HTR-8/SVneo (cell line): ENCODE measurements at regions not wholly inside any gene's neighbourhood (a gene's known extent, or its start where the extent isn't known, plus 50 kb on each side); places are given as distances from the start of the nearest gene placed in this dataset.
"Not testable (repeated sequence)": the region's sequence is repeated elsewhere in the genome, so short reads cannot be mapped to it uniquely, and the experiment has no call there.

ENCODE experiments used
- DNase-seq: peaks from one replicate; pipeline ENCODE4 v3.0.0; 2011; ENCODE audit warnings: low spot score, mixed read lengths; ENCODE audit not compliant: insufficient read length
- FAIRE-seq: peaks from 2 replicates; lab custom pipeline; 2011; peaks lifted over from hg19 to GRCh38; lab: Jason Lieb, UNC

DNA sequence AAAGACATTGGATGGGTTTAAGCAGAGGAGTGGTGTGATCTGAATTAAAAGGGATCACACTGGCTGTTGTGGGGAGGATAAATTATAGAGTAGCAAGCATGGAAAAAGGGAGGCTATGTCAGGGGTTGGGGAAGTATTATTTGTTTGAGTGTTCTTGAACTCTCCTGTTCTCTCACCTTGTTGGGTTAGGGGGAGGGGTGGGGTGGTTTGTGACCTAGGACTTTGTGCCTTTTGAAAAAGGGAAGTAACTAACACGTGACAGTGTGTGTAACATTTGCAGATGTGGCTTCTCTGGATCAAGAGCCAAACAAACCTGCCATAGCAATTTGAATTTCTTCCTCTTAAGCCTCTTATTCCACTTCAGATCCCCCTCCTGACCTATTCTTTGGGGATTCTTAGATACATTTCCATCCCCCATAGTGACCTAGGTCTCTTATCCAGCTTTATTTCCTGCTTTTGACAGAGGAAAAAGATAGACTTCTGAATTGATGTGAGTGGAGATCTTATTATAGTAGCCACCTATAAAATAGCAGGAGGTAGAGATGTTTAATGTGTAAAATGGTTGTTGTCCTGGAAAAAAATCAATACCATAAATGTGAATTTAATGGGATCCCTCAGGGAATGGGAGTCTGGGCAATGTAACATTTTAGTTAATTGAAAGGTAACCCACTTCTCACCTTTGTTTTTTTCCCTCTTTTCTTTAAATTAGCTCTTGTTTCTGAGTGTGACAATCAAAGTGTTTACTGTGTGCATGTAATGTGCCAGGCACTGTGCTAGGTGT is 120.4 kb downstream of the CT47B1 start:
- DNase-seq, result no peak
- FAIRE-seq, result no peak

DNA sequence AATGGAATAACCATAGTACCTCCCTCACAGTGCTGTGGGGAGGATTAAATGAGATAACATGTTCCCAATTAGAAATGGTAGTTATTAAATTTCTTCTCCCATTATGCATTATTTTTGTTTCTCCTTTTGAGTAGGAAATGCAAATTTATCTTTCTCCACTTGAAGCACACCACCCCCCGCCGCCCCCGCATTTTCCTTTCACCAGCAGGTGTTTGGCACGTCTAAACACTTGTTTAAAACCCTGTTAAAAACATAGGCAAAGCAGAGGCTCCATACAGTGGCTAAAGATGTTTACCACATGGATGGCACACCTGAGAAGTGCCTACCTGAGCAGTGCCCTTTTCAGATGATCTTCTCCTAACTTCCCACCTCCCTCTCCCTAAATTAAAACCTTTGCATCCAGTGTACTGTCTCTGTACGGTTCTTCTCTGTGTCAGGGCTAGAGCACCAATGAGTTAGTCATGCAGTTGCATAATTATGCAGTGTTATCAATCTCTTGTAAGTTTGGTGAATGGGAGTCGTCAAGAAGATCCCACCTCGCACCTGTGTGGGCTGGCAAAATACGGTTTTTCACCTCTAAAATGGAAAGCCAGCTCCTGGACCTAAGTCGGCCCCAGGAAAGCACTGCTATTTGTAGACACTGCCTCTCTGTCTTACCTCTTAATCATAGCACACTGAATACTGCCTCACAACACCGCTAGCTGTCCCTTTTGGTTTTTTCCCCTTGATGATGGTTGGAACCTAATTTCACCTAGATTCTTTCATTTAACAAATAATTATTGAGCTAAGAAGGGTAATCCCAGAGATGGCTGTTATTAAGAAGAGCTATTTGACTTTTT is 122.0 kb downstream of the CT47B1 start:
- no peak for FAIRE-seq
- DNase-seq, result no peak

DNA sequence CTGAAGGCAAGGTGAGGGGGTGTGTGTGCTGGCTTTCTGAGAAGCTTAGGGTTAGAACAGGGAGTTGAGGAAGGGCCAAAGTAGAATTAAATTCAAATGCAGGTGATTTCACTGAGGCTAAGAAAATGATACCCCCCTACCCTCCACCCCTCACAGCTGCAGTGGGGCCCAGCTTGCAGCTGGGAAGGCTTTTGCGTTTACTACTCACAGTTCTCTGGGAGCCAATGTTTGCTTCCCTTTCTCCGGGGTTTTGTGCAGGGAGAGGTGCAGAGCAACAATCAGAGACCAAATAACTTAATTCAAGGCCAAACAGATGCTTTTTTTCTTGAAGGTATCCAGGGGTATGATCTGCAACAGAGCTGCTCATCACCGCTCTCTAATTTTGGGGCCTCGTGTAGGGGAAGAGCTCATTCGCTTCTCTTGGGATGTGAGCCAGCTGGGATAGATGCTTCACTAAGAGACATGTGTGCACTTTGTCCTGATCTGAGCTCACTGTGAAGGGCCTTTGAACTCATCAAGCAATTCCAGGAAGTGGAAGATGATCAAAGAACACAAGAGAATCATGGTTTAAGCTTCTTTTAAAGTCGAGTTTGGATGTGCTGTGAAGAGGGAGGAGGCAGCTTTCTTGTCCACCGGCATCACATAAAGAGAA is 122.7 kb upstream of the C1GALT1C1 start:
- FAIRE-seq (no peak), DNase-seq (no peak)

DNA sequence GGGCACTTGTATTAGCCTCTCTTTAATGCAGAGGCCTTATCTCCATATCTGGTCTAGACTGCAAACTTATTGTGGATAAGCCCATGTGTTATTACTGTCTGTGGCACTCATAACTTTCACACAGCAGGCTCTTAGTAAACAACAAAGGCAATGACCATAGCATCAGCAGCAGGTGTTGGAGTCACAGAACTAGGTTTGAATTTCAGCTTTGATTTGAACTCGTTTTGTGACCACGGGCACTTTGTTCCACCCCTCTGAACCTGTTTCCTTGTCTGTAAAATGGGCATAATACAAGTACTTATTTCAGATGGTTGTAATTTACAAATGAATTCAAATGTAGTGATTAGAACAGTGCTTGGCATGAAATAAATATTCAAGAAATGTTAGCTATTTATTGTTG is 121.8 kb upstream of the C1GALT1C1 start:
- DNase-seq (no peak), FAIRE-seq (no peak)

- FAIRE-seq (no peak), DNase-seq (no peak)
Observed at GRCh38 chrX:120750381-120750780, 120.5 kb upstream of the C1GALT1C1 start.

DNA sequence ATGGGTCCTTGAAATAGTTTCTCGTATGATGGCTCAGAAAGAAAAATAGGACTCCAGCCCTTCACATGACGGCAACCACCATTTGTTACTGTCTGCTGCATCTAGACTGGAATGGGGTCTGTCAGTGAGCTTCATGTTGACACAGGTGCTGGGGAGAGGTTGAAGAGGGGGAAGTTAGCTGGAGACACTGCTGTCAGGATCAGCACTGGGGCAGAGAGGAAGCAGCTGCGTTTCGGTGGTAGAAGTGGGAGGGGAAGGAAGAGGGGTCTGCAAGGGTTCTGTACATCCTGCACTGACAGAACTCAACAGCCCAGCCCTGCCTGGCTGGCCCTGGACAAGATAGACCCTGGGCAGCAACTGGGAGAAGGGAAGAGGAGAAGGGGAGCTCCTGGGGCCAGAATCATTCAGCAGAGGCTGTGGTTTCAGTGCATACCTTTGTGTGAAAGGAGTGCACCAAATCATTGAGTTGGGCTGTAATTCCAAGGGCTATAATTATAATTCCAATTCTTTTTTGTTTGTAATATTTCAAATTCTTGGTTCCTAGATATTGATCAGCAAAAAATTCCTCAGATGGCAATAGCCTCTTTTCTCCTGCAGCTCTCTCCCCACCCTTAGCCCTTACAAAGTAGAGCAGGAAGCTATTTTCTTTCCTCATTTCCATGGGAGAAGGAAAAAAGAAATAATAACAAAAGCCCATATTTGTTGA is 119.4 kb upstream of the C1GALT1C1 start:
- FAIRE-seq, result no peak
- DNase-seq, result no peak

DNA sequence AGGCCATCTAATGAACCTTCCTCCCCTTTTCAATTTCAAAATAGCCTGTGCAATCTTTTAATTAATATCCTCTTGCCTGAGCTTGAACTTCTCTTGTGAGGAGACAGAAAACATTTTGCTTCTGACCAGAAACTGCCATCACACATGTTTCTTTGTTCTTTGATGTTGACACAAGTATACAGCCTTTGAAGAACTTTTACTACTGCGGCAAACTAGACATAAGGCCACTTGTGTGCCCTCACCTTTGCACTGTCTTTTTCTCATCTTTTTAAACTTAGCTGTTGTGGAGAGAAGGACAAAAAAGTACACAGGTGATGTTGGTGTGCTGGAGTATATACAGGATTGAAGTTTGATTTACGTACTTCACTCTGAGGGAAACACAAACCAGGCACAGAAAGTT is 116.3 kb upstream of the C1GALT1C1 start:
- FAIRE-seq, result no peak

GRCh38 chrX:120742946-120743665 is 113.3 kb upstream of the C1GALT1C1 start:
- DNase-seq (no peak), FAIRE-seq (no peak)

More for the DNA sequence above, 116.3 kb upstream of the C1GALT1C1 start:
- no peak for DNase-seq

DNA sequence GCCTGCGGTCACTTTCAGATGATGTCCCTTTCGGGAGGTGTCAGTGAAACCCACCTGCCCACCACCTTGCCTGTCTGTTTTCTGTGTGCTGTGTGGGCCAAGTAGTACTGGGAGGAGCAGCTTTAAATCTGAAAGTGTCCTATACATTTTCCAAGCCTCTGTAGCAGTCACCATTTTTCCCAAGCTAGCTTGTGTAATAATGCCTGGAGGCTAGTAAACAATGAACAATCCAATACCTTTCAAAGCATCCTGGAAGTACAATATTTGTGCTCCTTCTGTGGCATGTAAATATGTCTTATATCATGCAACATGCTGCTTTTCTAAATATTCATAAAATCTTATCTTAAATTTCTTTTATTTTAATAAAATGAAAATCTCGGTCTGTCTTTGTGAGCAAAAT is 111.6 kb upstream of the C1GALT1C1 start:
- FAIRE-seq, result no peak

GRCh38 chrX:120740072-120740471 is 110.2 kb upstream of the C1GALT1C1 start:
- DNase-seq (no peak), FAIRE-seq (no peak)

More for the DNA sequence above, 111.6 kb upstream of the C1GALT1C1 start:
- no peak for DNase-seq

DNA sequence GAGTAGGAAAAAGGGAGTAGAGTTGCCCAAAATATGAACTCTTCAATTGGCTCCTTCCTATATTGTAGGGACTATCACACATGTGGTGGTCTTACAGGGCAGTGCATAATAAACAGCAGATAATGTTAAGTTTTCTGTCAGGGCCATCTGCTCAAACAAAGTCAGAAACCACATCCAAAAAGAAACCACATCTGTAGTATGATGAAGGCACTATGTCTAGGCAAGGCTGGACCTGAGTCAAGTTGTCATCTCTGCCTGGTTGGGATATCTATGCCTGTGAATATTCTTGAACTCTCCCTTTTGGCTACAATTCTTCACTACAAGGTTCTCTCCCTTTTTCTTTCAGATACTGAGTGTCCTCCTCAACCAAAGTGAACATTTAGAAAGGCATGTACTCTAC is 109.4 kb upstream of the C1GALT1C1 start:
- FAIRE-seq (no peak), DNase-seq (no peak)

- FAIRE-seq (no peak), DNase-seq (no peak)
Observed at GRCh38 chrX:120736989-120737388, 107.1 kb upstream of the C1GALT1C1 start.

- no peak for FAIRE-seq
- no peak for DNase-seq
Observed at GRCh38 chrX:120735966-120736365, 106.1 kb upstream of the C1GALT1C1 start.

- FAIRE-seq, result no peak
- no peak for DNase-seq
Observed at GRCh38 chrX:120732879-120733278, 103.0 kb upstream of the C1GALT1C1 start.

DNA sequence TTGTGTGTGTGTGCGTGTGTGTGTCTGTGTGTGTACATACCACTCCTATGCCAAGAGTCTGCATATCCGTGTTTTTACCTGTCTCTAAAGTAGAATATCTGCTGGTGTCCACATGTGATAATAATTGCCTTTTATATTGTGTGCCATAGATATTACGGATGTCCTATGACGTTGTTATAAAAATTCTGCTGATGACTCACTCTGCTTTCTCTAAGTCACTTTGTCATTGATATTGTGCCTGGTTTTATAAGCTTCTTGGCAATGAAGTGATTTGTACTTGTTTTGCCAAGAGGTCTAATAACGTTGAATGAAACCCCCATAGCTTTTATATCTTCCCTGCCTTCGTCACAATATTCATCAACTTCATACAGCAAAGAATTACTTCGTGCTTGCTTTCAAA is 102.6 kb upstream of the C1GALT1C1 start:
- DNase-seq (no peak), FAIRE-seq (no peak)

GRCh38 chrX:120731386-120731785 is 101.5 kb upstream of the C1GALT1C1 start:
- FAIRE-seq (no peak), DNase-seq (no peak)

- not testable (repeated sequence) for FAIRE-seq, DNase-seq
Observed at GRCh38 chrX:120729506-120730255, 99.8 kb upstream of the C1GALT1C1 start.

- DNase-seq (no peak), FAIRE-seq (no peak)
Observed at GRCh38 chrX:120727911-120728310, 98.1 kb upstream of the C1GALT1C1 start.

DNA sequence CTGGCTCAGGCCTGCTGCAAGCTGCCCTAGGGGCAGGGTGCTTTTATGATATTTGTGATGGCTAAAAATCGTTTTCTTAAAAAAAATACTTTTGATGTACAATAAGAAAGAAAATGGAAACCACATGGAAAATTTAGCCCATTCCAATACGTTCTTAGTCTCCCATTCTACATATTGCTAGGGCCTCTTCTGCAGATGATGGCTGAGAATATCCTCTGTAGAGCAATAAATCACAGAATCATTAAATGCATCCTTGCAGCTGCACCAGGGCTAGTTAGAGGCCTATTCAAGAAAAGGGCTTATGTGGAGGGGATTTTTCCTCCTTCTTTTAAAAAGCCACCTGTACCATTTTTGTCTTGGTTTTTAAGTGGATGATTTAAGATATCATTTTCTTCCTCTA is 97.6 kb upstream of the C1GALT1C1 start:
- FAIRE-seq (no peak), DNase-seq (no peak)
